ENCODE measurements at regions not wholly inside any gene's neighbourhood (a gene's known extent, or its start where the extent isn't known, plus 50 kb on each side); places are given as distances from the start of the nearest gene placed in this dataset.

GRCh38 chr2:11056614-11057013 is 98.7 kb upstream of the SLC66A3 start:
- TF ChIP-seq CTCF (IDR thresholded peaks at IDR 0.05) (no peak), POLR2A (IDR thresholded peaks at IDR 0.05) (no peak)

Measured in heart left ventricle (tissue), 13 donors.